OCI-LY7 (cell line): ENCODE measurements at regions not wholly inside any gene's neighbourhood (a gene's known extent, or its start where the extent isn't known, plus 50 kb on each side); places are given as distances from the start of the nearest gene placed in this dataset.

Experiments
- BruUV-seq: library from RNA; stranded (reverse); fragments of 400-500 nt; replicated peaks from 2 replicates; lab custom pipeline; 2021; lab: Mats Ljungman, UMichigan
- CTCF ChIA-PET: fragments of 300-600 bp; sonication (Branson Sonifier 250); formaldehyde crosslinking; loops from one replicate; lab custom pipeline; 2022; ENCODE audit warnings: antibody characterized with exemption; ENCODE audit not compliant: unreplicated experiment; lab: Charles Lee
- POLR2A ChIA-PET: fragments of 300-600 bp; sonication (Branson Sonifier 250); formaldehyde crosslinking; loops from one replicate; lab custom pipeline; 2022; ENCODE audit warnings: antibody characterized with exemption; lab: Charles Lee
- DNase-seq: peaks from one replicate; pipeline ENCODE4 v3.0.0-alpha.2; 2015; ENCODE audit warnings: low spot score
- H2AFZ ChIP-seq: fragments of 200-600 bp; sonication (generic), shearing (Covaris generic); 2 replicates; pipeline ENCODE4 v1.6.1; 2014; ENCODE audit warnings: mild to moderate bottlenecking, antibody characterized with exemption, low read length, moderate library complexity
- H3K27ac ChIP-seq: fragments of 200-600 bp; sonication (generic); 2 replicates; pipeline ENCODE4 v1.5.1; 2014; ENCODE audit warnings: mixed run types, low read depth, mild to moderate bottlenecking, moderate library complexity, low read length, inconsistent platforms; ENCODE audit not compliant: poor library complexity, severe bottlenecking
- H3K36me3 ChIP-seq: fragments of 200-600 bp; sonication (generic); 2 replicates; pipeline ENCODE4 v1.6.1; 2014; ENCODE audit warnings: mild to moderate bottlenecking, antibody characterized with exemption, low read length, moderate library complexity, mixed read lengths; ENCODE audit not compliant: insufficient read depth
- H3K4me1 ChIP-seq: fragments of 200-600 bp; sonication (generic); 2 replicates; pipeline ENCODE4 v1.5.1; 2014; ENCODE audit warnings: mild to moderate bottlenecking, low read length; ENCODE audit not compliant: insufficient read depth, poor library complexity, severe bottlenecking
- H3K4me2 ChIP-seq: fragments of 200-600 bp; sonication (generic); 2 replicates; pipeline ENCODE4 v1.6.1; 2014; ENCODE audit warnings: mild to moderate bottlenecking, low read length
- H3K4me3 ChIP-seq: fragments of 200-600 bp; sonication (generic); 2 replicates; pipeline ENCODE4 v1.5.1; 2014; ENCODE audit warnings: mild to moderate bottlenecking, low read depth, low read length; ENCODE audit not compliant: poor library complexity, severe bottlenecking
- H3K79me2 ChIP-seq: fragments of 200-600 bp; sonication (generic); 2 replicates; pipeline ENCODE4 v1.6.1; 2016; ENCODE audit warnings: low read depth, mild to moderate bottlenecking, low read length, moderate library complexity, mixed read lengths; ENCODE audit not compliant: insufficient read depth
- H3K9me2 ChIP-seq: fragments of 200-600 bp; sonication (generic); 2 replicates; pipeline ENCODE4 v1.6.1; 2016; ENCODE audit warnings: mild to moderate bottlenecking, low read length, mixed read lengths; ENCODE audit not compliant: insufficient read depth
- H3K9me3 ChIP-seq: fragments of 200-600 bp; sonication (generic); 2 replicates; pipeline ENCODE4 v1.6.1; 2014; ENCODE audit warnings: mild to moderate bottlenecking, mixed run types, low read length, mixed read lengths
- H4K20me1 ChIP-seq: fragments of 200-600 bp; sonication (generic); 2 replicates; pipeline ENCODE4 v1.6.1; 2014; ENCODE audit warnings: mild to moderate bottlenecking, antibody characterized with exemption, low read length, moderate library complexity, mixed read lengths; ENCODE audit not compliant: insufficient read depth
- EZH2phosphoT487 ChIP-seq: fragments of 200-600 bp; sonication (generic); IDR thresholded peaks from 2 replicates; pipeline ENCODE4 v1.6.1; 2018; ENCODE audit warnings: low read depth, borderline replicate concordance, mild to moderate bottlenecking, mixed run types, antibody characterized with exemption, low read length, moderate library complexity, mixed read lengths
- intact Hi-C: fragments of 100-400 bp; cut with micrococcal nuclease; formaldehyde crosslinking; loops from one replicate; pipeline ENCODE4 v1.10.0; 2022; ENCODE audit not compliant: unreplicated experiment
- TF ChIP-seq, protein P1 (sequence below): fragments of 200-600 bp; sonication (generic); conservative IDR thresholded peaks from 2 replicates; pipeline ENCODE4 v1.5.1; 2014; ENCODE audit warnings: mild to moderate bottlenecking, antibody characterized with exemption, low read length, moderate library complexity, mixed read lengths

DNA sequence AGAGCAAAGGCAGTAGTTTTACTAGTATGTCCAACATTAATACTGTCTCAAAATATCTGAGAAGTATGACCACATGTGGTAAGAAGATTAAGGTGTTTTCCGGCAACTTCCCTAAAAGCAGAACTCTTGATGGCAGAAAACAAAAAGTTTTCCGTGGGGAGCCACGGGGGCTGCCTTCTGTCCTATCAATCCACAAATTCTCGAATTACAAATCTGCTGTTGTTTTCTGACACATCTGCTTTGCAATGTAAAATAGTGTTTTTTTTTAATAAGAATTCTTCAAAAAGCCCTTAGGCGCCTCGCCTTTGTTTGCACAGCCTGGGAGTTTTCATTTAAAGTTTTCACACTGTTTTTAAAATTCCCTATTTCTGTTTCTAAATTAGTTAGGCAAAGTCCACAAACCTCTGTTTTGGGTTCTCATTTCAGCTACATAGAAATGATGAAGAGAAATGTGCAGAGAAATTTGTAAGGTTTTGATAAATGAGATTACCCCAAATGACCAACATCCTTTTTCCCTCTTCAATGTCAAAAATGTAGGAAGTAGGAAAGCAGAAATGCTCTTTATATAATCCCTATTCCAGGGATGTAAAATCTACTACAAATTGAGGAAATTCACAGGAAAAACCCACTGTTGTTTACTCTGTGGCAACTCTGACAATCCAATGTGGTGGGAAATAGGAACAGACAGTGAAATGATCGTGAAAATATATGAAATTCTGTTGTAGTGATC lies 385.8 kb downstream of the ZEB2 start:
- H3K27ac ChIP-seq, result no peak overlapping the region
- POLR2A ChIA-PET, result interaction anchor here (0.5 kb wide), 1 partner anchor 704 kb away, joined by 4 read pairs; no protein-coding TSS in a partner anchor
- H3K4me2 ChIP-seq, result no peak overlapping the region
- intact Hi-C loops, result no loop called here
- TF ChIP-seq, protein P1, sequence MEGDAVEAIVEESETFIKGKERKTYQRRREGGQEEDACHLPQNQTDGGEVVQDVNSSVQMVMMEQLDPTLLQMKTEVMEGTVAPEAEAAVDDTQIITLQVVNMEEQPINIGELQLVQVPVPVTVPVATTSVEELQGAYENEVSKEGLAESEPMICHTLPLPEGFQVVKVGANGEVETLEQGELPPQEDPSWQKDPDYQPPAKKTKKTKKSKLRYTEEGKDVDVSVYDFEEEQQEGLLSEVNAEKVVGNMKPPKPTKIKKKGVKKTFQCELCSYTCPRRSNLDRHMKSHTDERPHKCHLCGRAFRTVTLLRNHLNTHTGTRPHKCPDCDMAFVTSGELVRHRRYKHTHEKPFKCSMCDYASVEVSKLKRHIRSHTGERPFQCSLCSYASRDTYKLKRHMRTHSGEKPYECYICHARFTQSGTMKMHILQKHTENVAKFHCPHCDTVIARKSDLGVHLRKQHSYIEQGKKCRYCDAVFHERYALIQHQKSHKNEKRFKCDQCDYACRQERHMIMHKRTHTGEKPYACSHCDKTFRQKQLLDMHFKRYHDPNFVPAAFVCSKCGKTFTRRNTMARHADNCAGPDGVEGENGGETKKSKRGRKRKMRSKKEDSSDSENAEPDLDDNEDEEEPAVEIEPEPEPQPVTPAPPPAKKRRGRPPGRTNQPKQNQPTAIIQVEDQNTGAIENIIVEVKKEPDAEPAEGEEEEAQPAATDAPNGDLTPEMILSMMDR, result no peak
- TF ChIP-seq EZH2phosphoT487, result no peak
- H3K4me1 ChIP-seq, result no peaks in the 10 kb centered on the region
- no peaks in the 10 kb centered on the region for H3K9me3 ChIP-seq
- no peaks in the 10 kb centered on the region for H3K79me2 ChIP-seq
- BruUV-seq, result no TSS peak
- H4K20me1 ChIP-seq, result no peaks in the 10 kb centered on the region
- CTCF ChIA-PET, result no interaction called here
- H3K4me3 ChIP-seq, result no peak overlapping the region
- no peaks in the 10 kb centered on the region for H3K36me3 ChIP-seq
- H3K9me2 ChIP-seq, result no peaks in the 10 kb centered on the region
- peak; percentile 4 for DNase-seq
- H2AFZ ChIP-seq, result no peak overlapping the region

DNA sequence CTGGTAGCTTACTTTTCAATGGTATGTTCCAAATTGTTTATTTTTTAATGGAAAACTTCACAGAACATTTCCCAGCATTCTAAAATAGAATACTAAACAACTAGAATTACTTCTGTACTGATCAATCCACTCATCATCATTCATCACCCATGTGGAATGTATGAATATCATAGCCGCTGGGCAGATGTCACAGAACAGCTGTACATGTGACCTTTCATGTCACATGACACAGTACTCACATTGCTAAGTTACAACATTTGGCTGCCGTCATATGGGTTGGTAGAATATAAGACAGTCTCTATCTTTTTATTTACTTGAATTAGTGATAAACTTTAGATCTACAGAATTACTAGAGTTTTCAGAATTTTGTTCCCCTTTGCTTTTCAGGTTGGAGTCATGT lies 387.6 kb downstream of the ZEB2 start:
- no peak for DNase-seq
- no peak for TF ChIP-seq EZH2phosphoT487
- TF ChIP-seq, protein P1, result no peak
- no peaks in the 10 kb centered on the region for H3K79me2 ChIP-seq
- H4K20me1 ChIP-seq, result no peaks in the 10 kb centered on the region
- H3K4me2 ChIP-seq, result no peak overlapping the region
- ChIA-PET POLR2A (interaction anchor here (1.5 kb wide), 1 partner anchor 10 kb away, joined by 3 read pairs; no protein-coding TSS in a partner anchor), CTCF (no interaction called here)
- H3K4me1 ChIP-seq, result no peaks in the 10 kb centered on the region
- BruUV-seq, result no TSS peak
- no peak overlapping the region for H3K27ac ChIP-seq
- intact Hi-C loops, result no loop called here
- H3K36me3 ChIP-seq, result no peaks in the 10 kb centered on the region
- no peak overlapping the region for H3K4me3 ChIP-seq
- H3K9me3 ChIP-seq, result no peaks in the 10 kb centered on the region
- no peak overlapping the region for H2AFZ ChIP-seq
- no peaks in the 10 kb centered on the region for H3K9me2 ChIP-seq

DNA sequence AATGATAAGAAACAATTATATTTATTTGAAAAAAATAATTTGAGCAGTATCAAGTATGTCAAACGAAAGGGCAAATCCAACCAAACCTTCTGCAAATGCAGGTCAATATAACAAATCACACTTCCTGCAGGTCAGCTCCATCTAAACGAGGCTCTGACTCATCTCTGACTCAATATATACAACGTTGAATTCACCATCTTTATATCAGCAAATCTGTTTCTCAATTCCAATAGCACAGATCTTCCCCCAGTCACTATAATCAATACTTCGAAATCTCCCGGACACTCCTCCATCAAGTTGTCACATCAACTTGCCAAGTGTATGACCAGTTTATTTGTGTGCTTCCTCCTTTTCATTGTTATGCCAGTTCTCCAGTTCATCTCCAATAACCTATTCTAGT lies 388.9 kb downstream of the ZEB2 start:
- no peaks in the 10 kb centered on the region for H3K4me1 ChIP-seq
- no peak for DNase-seq
- H3K4me2 ChIP-seq, result no peak overlapping the region
- BruUV-seq, result no TSS peak
- no peak overlapping the region for H2AFZ ChIP-seq
- intact Hi-C loops, result no loop called here
- ChIA-PET CTCF (no interaction called here), POLR2A (interaction anchor here (0.7 to 1.5 kb wide), 3 partner anchors 9 to 202 kb away, joined by 3 to 4 read pairs (median 3); no protein-coding TSS in a partner anchor)
- no peaks in the 10 kb centered on the region for H4K20me1 ChIP-seq
- TF ChIP-seq, protein P1, result no peak
- TF ChIP-seq EZH2phosphoT487, result no peak
- H3K36me3 ChIP-seq, result no peaks in the 10 kb centered on the region
- H3K9me2 ChIP-seq, result no peaks in the 10 kb centered on the region
- no peaks in the 10 kb centered on the region for H3K79me2 ChIP-seq
- H3K27ac ChIP-seq, result no peak overlapping the region
- H3K4me3 ChIP-seq, result no peak overlapping the region
- H3K9me3 ChIP-seq, result no peaks in the 10 kb centered on the region
